GM13976 (cell line): ENCODE measurements at regions not wholly inside any gene's neighbourhood (a gene's known extent, or its start where the extent isn't known, plus 50 kb on each side); places are given as distances from the start of the nearest gene placed in this dataset.

Source experiments
- DNase-seq: peaks from one replicate; pipeline ENCODE4 v3.0.0; 2012; ENCODE audit warnings: low spot score
- in situ Hi-C: fragments of 300-500 bp; cut with MboI; formaldehyde crosslinking; loops from one replicate; pipeline ENCODE4 v1.12.0; 2022; ENCODE audit warnings: low sequenced_read_pairs, mixed read lengths, inconsistent platforms; ENCODE audit not compliant: unreplicated experiment
- TF ChIP-seq, protein P1 (sequence below): IDR thresholded peaks from 2 replicates; pipeline ENCODE4 v1.5.1; 2012; ENCODE audit warnings: borderline replicate concordance, mild to moderate bottlenecking; ENCODE audit not compliant: insufficient read depth; ENCODE audit errors: extremely low read depth, missing control alignments, control extremely low read depth

DNA sequence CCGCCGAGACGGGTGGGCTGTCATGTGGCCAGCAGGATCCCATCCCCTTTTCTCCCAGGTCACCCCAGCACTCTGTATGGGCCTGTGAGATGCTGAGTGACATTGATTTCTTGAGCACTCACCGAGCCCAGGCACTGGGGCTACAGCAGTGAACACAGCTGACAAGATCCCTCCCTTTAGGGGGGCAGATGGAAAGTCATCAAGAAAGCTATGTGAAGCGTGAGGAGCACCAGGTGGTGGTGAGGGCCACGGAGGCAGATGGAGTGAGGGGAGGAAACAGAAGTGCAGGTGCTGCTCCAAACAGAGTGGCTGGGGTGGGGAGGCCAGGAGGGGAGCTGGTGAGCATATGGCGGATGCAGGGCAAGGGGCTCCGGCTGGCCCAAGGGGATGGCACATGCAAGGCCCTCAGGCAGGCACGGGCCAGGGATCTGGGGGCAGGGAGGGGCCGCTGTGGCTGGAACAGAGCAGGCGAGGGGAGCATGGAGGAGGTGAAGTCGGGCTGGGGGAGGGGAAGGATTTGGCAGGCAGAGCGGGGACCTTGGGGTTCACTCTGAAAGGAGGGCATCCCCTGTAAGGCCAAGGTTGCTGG lies 184.0 kb downstream of the BMP7 start:
- no peak for DNase-seq
- TF ChIP-seq, protein P1, sequence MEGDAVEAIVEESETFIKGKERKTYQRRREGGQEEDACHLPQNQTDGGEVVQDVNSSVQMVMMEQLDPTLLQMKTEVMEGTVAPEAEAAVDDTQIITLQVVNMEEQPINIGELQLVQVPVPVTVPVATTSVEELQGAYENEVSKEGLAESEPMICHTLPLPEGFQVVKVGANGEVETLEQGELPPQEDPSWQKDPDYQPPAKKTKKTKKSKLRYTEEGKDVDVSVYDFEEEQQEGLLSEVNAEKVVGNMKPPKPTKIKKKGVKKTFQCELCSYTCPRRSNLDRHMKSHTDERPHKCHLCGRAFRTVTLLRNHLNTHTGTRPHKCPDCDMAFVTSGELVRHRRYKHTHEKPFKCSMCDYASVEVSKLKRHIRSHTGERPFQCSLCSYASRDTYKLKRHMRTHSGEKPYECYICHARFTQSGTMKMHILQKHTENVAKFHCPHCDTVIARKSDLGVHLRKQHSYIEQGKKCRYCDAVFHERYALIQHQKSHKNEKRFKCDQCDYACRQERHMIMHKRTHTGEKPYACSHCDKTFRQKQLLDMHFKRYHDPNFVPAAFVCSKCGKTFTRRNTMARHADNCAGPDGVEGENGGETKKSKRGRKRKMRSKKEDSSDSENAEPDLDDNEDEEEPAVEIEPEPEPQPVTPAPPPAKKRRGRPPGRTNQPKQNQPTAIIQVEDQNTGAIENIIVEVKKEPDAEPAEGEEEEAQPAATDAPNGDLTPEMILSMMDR, result no peak
- in situ Hi-C loops, result loop anchor here (10.0 to 25.0 kb wide), 2 partner anchors 242 to 405 kb away; partner anchors contain the start of gene SPO11

DNA sequence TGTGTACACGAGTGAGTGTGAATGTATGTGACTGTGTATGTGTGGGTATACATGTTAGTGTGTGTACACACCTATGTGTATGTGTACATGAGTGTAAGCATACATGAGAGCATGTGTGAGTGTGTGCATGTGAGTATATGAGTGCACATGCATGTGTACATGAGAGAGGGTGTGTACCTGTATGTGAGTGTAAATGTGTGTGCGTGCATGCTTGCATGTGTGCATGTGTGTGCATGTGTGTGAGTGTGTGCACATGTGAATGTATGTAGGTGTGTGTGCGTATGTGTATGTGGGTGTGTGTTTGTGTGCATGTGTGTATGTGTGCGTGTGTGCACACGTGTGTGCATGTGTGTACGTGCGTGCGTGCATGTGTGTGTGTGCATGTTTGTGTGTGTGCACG lies 183.4 kb downstream of the BMP7 start:
- DNase-seq, result no peak
- in situ Hi-C loops, result loop anchor here (10.0 to 25.0 kb wide), 2 partner anchors 242 to 404 kb away; partner anchors contain the start of gene SPO11

DNA sequence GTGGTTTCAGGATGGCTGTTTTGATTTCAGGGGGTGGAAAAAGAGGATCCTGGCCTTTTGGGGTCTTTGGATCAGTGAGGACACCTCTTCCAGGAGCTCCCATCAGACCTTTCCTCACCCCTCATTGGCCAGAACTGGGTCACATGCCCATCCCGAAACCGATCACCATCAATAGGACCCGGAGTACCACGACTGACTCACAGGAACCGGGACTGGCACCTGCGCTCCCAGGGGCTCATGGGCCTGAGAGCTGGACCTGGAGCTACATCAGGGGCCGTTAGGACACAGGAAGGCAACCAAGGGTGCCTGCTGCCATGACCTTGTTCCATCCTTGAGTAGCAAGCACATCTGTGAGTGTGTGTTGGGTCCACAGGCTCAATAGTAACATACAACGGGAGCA lies 180.4 kb downstream of the BMP7 start:
- TF ChIP-seq, protein P1, result no peak
- no peak for DNase-seq
- in situ Hi-C loops, result loop anchor here (10.0 to 25.0 kb wide), 2 partner anchors 239 to 401 kb away; partner anchors contain the start of gene SPO11

More for the DNA sequence above, 183.4 kb downstream of the BMP7 start:
- TF ChIP-seq, protein P1, result no peak

DNA sequence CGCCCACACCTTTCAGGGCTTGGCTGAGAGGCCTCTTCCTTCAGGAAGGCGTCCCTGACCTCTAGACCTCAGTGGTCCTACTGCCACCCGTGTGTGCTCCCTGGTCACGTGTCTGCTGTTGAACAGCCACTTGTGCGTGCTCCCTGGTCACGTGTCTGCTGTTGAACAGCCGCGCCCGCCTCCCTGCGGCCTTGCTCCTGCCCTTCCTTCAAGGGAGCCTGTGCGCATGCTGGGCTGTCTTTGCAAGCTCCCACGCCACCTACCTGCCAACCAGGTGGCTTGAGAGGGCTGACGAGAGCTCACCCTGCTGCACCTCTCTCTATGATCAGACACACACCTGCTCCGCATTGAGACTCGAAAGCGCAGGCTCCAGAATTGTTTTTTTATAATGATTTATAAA lies 179.3 kb downstream of the BMP7 start:
- TF ChIP-seq, protein P1, result no peak
- in situ Hi-C loops, result loop anchor here (10.0 to 25.0 kb wide), 2 partner anchors 238 to 400 kb away; partner anchors contain the start of gene SPO11
- no peak for DNase-seq

DNA sequence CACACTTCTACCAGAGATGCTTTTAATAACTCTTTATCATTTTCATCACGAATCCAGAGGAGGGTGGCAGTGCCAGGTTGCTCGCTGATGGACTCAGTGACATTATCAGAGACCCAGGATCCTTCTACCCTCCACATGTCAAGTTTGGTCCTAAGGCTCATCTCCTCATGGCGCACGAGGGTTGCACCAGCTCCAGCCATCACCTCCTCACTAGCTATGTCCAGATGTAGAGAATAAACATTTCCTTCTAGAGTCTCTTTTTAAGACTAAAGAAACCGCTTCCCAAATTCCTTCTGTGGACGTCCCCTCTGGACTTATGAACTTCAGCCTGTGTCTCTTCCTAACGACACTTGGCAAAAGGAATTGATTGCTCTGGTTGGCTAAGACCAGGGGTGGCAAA lies 178.7 kb downstream of the BMP7 start:
- in situ Hi-C loops, result loop anchor here (10.0 to 25.0 kb wide), 2 partner anchors 237 to 400 kb away; partner anchors contain the start of gene SPO11
- DNase-seq, result no peak
- TF ChIP-seq, protein P1, result no peak

DNA sequence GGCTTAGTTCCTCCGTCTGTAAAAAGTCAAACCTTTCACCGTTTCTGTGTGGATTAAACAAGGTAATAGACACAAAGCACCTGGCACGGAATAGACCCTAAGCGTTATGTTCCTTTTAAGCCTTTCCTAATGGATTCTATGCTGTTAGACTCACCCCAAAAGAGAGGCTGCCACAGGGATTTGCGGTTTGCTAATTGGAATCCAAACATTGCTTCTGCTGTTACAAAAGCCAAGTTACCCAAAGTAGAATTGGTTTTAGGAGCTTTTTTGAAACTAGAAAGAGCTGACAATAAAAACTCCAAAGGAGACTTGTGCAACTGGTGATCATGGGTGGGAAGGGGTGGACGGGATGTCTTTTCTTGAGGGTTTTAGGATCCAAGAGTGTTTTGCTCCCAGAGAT lies 178.0 kb downstream of the BMP7 start:
- in situ Hi-C loops, result loop anchor here (10.0 to 25.0 kb wide), 2 partner anchors 236 to 399 kb away; partner anchors contain the start of gene SPO11
- TF ChIP-seq, protein P1, result no peak
- no peak for DNase-seq
